Endothelial cell of umbilical vein (primary cell): ENCODE measurements at regions not wholly inside any gene's neighbourhood (a gene's known extent, or its start where the extent isn't known, plus 50 kb on each side); places are given as distances from the start of the nearest gene placed in this dataset.

Experiments used
- BruUV-seq: library from RNA; stranded (reverse); fragments of 400-500 nt; replicated peaks from 2 replicates; lab custom pipeline; 2021; lab: Mats Ljungman, UMichigan
- CTCF ChIA-PET: fragments of 300-600, 350-600 bp; sonication (Branson Sonifier 250); formaldehyde crosslinking; loops from one replicate; lab custom pipeline; 2021; ENCODE audit warnings: antibody characterized with exemption, inconsistent platforms; lab: Charles Lee
- POLR2A ChIA-PET: fragments of 300-600, 350-600 bp; sonication (Branson Sonifier 250); formaldehyde crosslinking; loops from one replicate; lab custom pipeline; 2021; ENCODE audit warnings: antibody characterized with exemption, inconsistent platforms; lab: Charles Lee
- DNase-seq: peaks from one replicate; pipeline ENCODE4 v3.0.0-alpha.2; 2011; ENCODE audit warnings: low read depth, low spot score
- FAIRE-seq: peaks from 2 replicates; lab custom pipeline; 2011; peaks lifted over from hg19 to GRCh38; lab: Jason Lieb, UNC
- H2AFZ ChIP-seq: 2 replicates; pipeline ENCODE4 v1.6.0; 2012; ENCODE audit warnings: low read depth, low read length, control low read depth, inconsistent platforms
- H3K27ac ChIP-seq: 2 replicates; pipeline ENCODE4 v1.5.1; 2011; ENCODE audit warnings: low read depth, mild to moderate bottlenecking, control low read depth, low read length, moderate library complexity; ENCODE audit not compliant: insufficient read depth
- H3K27me3 ChIP-seq, 2 experiments: 2 replicates each; pipeline versions ENCODE4 v1.6.0 to v1.6.1; 2011; ENCODE audit warnings: low read length in 2 of 2, mixed read lengths in 1 of 2; ENCODE audit not compliant: control insufficient read depth in 2 of 2, insufficient read depth in 2 of 2
- H3K36me3 ChIP-seq, 2 experiments: 2 replicates in 1 of 2; 3 replicates in 1 of 2; pipeline ENCODE4 v1.5.1; 2011; ENCODE audit warnings: low read length in 2 of 2, mild to moderate bottlenecking in 1 of 2, moderate library complexity in 1 of 2; ENCODE audit not compliant: control insufficient read depth in 2 of 2, insufficient read depth in 2 of 2; ENCODE audit errors: extremely low read depth in 1 of 2
- H3K4me1 ChIP-seq: 3 replicates; pipeline ENCODE4 v1.5.1; 2011; ENCODE audit warnings: mild to moderate bottlenecking, low read length; ENCODE audit not compliant: control insufficient read depth, insufficient read depth; ENCODE audit errors: extremely low read depth
- H3K4me2 ChIP-seq: 2 replicates; pipeline ENCODE4 v1.6.1; 2011; ENCODE audit warnings: low read length, control low read depth, mixed read lengths; ENCODE audit not compliant: insufficient read depth
- H3K4me3 ChIP-seq, 3 experiments: fragments of 200-600 bp in 1 of 3; sonication (generic), shearing (Covaris generic) in 1 of 3; replicated peaks in 1 of 3; 2 replicates each; pipeline ENCODE4 v1.5.1; 2011 to 2016; ENCODE audit warnings: control low read depth in 3 of 3, low read length in 3 of 3, mild to moderate bottlenecking in 2 of 3, inconsistent platforms in 1 of 3, low read depth in 1 of 3, moderate library complexity in 1 of 3; ENCODE audit not compliant: insufficient read depth in 1 of 3
- H3K79me2 ChIP-seq: 2 replicates; pipeline ENCODE4 v1.6.0; 2012; ENCODE audit warnings: low read length, inconsistent platforms; ENCODE audit not compliant: control insufficient read depth, insufficient read depth
- H3K9ac ChIP-seq: replicated peaks from 2 replicates; pipeline ENCODE3; 2011; ENCODE audit warnings: low read length, control low read depth; ENCODE audit not compliant: insufficient read depth; ENCODE audit errors: extremely low read depth
- H3K9me1 ChIP-seq: replicated peaks from 3 replicates; pipeline ENCODE4 v1.6.0; 2011; ENCODE audit warnings: mild to moderate bottlenecking, low read length; ENCODE audit not compliant: control insufficient read depth, insufficient read depth; ENCODE audit errors: extremely low read depth
- H3K9me3 ChIP-seq: replicated peaks from 2 replicates; pipeline ENCODE4 v1.5.1; 2012; ENCODE audit warnings: low read length, inconsistent platforms; ENCODE audit not compliant: control insufficient read depth, insufficient read depth
- H4K20me1 ChIP-seq: replicated peaks from 2 replicates; pipeline ENCODE3; 2011; ENCODE audit warnings: mild to moderate bottlenecking, low read length; ENCODE audit not compliant: control insufficient read depth, insufficient read depth; ENCODE audit errors: extremely low read depth
- EZH2 ChIP-seq: IDR thresholded peaks from 2 replicates; pipeline ENCODE4 v1.6.1; 2012; ENCODE audit warnings: borderline replicate concordance, low read depth, mild to moderate bottlenecking, moderate library complexity, low read length, inconsistent platforms; ENCODE audit not compliant: severe bottlenecking
- FOS ChIP-seq: IDR thresholded peaks from 2 replicates; pipeline ENCODE4 v1.6.1; 2011; ENCODE audit warnings: mild to moderate bottlenecking, low read length, moderate library complexity, borderline replicate concordance; ENCODE audit not compliant: insufficient read depth
- GATA2 ChIP-seq: IDR thresholded peaks from 2 replicates; pipeline ENCODE4 v1.7.0; 2011; ENCODE audit warnings: low read depth, mild to moderate bottlenecking, moderate library complexity, mixed read lengths, low read length; ENCODE audit not compliant: insufficient read length, insufficient read depth
- JUN ChIP-seq: IDR thresholded peaks from 2 replicates; pipeline ENCODE4 v1.6.1; 2011; ENCODE audit warnings: borderline replicate concordance, low read depth; ENCODE audit not compliant: insufficient read length, insufficient read depth
- MAX ChIP-seq: IDR thresholded peaks from 2 replicates; pipeline ENCODE4 v1.6.1; 2011; ENCODE audit not compliant: insufficient read depth, insufficient read length
- MYC ChIP-seq: IDR thresholded peaks from one replicate; pipeline ENCODE4 v1.6.1; 2011; ENCODE audit warnings: mild to moderate bottlenecking, low read depth, low read length
- POLR2A ChIP-seq: IDR thresholded peaks from 2 replicates; pipeline ENCODE4 v1.6.1; 2012; ENCODE audit warnings: low read depth, mild to moderate bottlenecking, control low read depth, low read length
- POLR2AphosphoS5 ChIP-seq: IDR thresholded peaks from 2 replicates; pipeline ENCODE4 v1.6.1; 2012; ENCODE audit warnings: low read depth, mild to moderate bottlenecking, control low read depth, low read length, moderate library complexity; ENCODE audit not compliant: insufficient read depth
- dilution Hi-C: fragments of 300-500 bp; cut with MboI; formaldehyde crosslinking; loops from one replicate; pipeline ENCODE4 v1.15.0; 2019; ENCODE audit warnings: low sequenced_read_pairs; ENCODE audit not compliant: extremely low pct_ligation_motif_present
- intact Hi-C: fragments of 100-400 bp; cut with micrococcal nuclease; formaldehyde crosslinking; loops from one replicate; pipeline ENCODE4 v1.10.0; 2022
- TF ChIP-seq, protein P1 (sequence below), 2 donors: IDR thresholded peaks; 1 replicate in 1 of 2; 2 replicates in 1 of 2; pipeline ENCODE4 v1.5.1; 2011; ENCODE audit warnings: low read length in 2 of 2, mild to moderate bottlenecking in 2 of 2, moderate library complexity in 2 of 2, control low read depth in 1 of 2, inconsistent platforms in 1 of 2, low read depth in 1 of 2; ENCODE audit not compliant: insufficient read depth in 1 of 2; ENCODE audit errors: extremely low read depth in 1 of 2

DNA sequence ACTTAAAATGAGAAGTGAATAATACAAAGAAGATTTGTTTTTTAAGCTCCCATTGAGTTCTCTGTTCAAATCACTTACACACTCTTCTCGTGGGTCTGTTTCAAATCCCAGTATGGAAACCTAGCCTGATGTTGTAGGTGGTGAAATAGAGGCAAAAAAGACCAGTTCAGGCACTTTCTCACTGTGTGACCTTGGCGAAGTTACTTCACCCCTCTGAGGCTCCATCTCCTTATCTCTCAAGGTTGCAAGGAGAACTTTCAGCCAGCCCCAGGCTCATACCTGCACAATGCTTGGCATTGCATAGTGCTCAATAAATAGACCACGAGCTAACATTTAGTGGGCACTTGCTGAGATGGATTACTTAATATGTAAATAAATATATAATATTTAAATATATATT, 90.1 kb downstream of the PRLHR start:
- ChIA-PET CTCF (no interaction called here), POLR2A (no interaction called here)

More for the DNA sequence above, 90.1 kb downstream of the PRLHR start:
- intact Hi-C loops (no loop called here), dilution Hi-C loops (no loop called here)
- Histone ChIP-seq H3K9ac (no peak overlapping the region), H4K20me1 (no peaks in the 10 kb centered on the region), H3K4me3 (no peak overlapping the region), H3K79me2 (no peaks in the 10 kb centered on the region), H3K27me3 (no peaks in the 10 kb centered on the region), H3K4me2 (no peak overlapping the region), H2AFZ (no peak overlapping the region), H3K4me1 (no peaks in the 10 kb centered on the region), H3K27ac (no peak overlapping the region), H3K9me3 (no peaks in the 10 kb centered on the region), H3K9me1 (no peaks in the 10 kb centered on the region), H3K36me3 (no peaks in the 10 kb centered on the region)
- no peak for TF ChIP-seq POLR2A
- TF ChIP-seq, protein P1, sequence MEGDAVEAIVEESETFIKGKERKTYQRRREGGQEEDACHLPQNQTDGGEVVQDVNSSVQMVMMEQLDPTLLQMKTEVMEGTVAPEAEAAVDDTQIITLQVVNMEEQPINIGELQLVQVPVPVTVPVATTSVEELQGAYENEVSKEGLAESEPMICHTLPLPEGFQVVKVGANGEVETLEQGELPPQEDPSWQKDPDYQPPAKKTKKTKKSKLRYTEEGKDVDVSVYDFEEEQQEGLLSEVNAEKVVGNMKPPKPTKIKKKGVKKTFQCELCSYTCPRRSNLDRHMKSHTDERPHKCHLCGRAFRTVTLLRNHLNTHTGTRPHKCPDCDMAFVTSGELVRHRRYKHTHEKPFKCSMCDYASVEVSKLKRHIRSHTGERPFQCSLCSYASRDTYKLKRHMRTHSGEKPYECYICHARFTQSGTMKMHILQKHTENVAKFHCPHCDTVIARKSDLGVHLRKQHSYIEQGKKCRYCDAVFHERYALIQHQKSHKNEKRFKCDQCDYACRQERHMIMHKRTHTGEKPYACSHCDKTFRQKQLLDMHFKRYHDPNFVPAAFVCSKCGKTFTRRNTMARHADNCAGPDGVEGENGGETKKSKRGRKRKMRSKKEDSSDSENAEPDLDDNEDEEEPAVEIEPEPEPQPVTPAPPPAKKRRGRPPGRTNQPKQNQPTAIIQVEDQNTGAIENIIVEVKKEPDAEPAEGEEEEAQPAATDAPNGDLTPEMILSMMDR (IDR thresholded peaks at IDR 0.05; ENCODE audit: extremely low read depth in 1 of 2, insufficient read depth in 1 of 2, low read depth in 1 of 2, low read length in 2 of 2) = no peak
- TF ChIP-seq EZH2 = no peak
- no peak for TF ChIP-seq MAX
- no peak for TF ChIP-seq FOS
- TF ChIP-seq MYC = no peak
- no peak for TF ChIP-seq POLR2AphosphoS5
- no peak for TF ChIP-seq GATA2
- no peak for TF ChIP-seq JUN
- DNase-seq = no peak
- FAIRE-seq = no peak
- no TSS peak for BruUV-seq
